Psoas muscle (tissue), 7 donors: ENCODE measurements at regions not wholly inside any gene's neighbourhood (a gene's known extent, or its start where the extent isn't known, plus 50 kb on each side); places are given as distances from the start of the nearest gene placed in this dataset.

Experiments used
- ATAC-seq, 4 donors: fragments of 200-7000 bp; cut with Tn5 transposase; one replicate each; pipeline ENCODE4 v1.9.1; 2020; ENCODE audit warnings: moderate library complexity in 3 of 4, mild to moderate bottlenecking in 2 of 4
- DNase-seq, 2 donors: peaks; one replicate each; pipeline ENCODE4 v3.0.0-alpha.2; 2020
- H3K27ac ChIP-seq: fragments of 200-600 bp; one replicate; pipeline ENCODE4 v1.8.0; 2022
- H3K27me3 ChIP-seq, 3 donors: fragments of 200-600 bp in 1 of 3; one replicate each; pipeline versions ENCODE4 v1.6.1 to v1.8.0; 2013 to 2022; ENCODE audit warnings: low read length in 2 of 3, mild to moderate bottlenecking in 2 of 3, moderate library complexity in 1 of 3; ENCODE audit not compliant: insufficient read depth in 3 of 3
- H3K36me3 ChIP-seq, 2 donors: fragments of 200-600 bp in 1 of 2; one replicate each; pipeline versions ENCODE4 v1.6.1 to v1.8.0; 2013 to 2022; ENCODE audit warnings: low read depth in 1 of 2, mild to moderate bottlenecking in 1 of 2, moderate library complexity in 1 of 2; ENCODE audit not compliant: insufficient read depth in 1 of 2
- H3K4me1 ChIP-seq: fragments of 200-600 bp; one replicate; pipeline ENCODE4 v1.8.0; 2022
- H3K4me3 ChIP-seq: fragments of 200-600 bp; one replicate; pipeline ENCODE4 v1.8.0; 2022; ENCODE audit warnings: mild to moderate bottlenecking
- H3K9me3 ChIP-seq: fragments of 200-600 bp; one replicate; pipeline ENCODE4 v1.8.0; 2022
- CTCF ChIP-seq: fragments of 200-600 bp; IDR thresholded peaks from one replicate; pipeline ENCODE4 v1.8.0; 2022; ENCODE audit warnings: antibody characterized with exemption
- WGBS, 3 donors: extraction: QIAGEN DNeasy Blood & Tissue Kit; methylation state at CpG; one replicate each; pipeline versions ENCODE4 v1.1.6 to v1.1.7; 2013; 5-methylcytosine and 5-hydroxymethylcytosine counted together
- intact Hi-C, 2 donors: fragments of 100-400 bp; cut with DNase I; formaldehyde crosslinking; loops; one replicate each; pipeline versions ENCODE4 v1.11.0 to v1.14.2; 2022
- donor health status: healthy with polysubstance abuse.
- donor health status: DM: no; HTN: no; CAD: no; lungs with moderate emphysema.
- donor health status: Bipolar disorder and iron deficiency.
- donor health status: healthy.
- donor health status: DM: yes; HTN: yes; CAD: no.
- donor health status: DM: no; HTN: no; CAD: no.
- donor health status: DM: yes; HTN: yes; CAD: no.

GRCh38 chr7:131021902-131022301, 287.9 kb upstream of the KLF14 start:
- H3K4me3 ChIP-seq = no peak overlapping the region
- ATAC-seq (peak; percentile 19 to 26 (median 20)), DNase-seq (no peak)
- intact Hi-C loops = no loop called here
- H3K27ac ChIP-seq = peak overlapping the region; percentile 31
- peaks cover 0 to 18% of the 10 kb centered on the region in 2 donors for H3K36me3 ChIP-seq
- peaks cover 76% of the 10 kb centered on the region for H3K4me1 ChIP-seq
- no peak for TF ChIP-seq CTCF
- H3K9me3 ChIP-seq = no peaks in the 10 kb centered on the region
- no peaks in the 10 kb centered on the region for H3K27me3 ChIP-seq
- WGBS, 3 donors = 39 to 65% (median 50%) methylated on average over 8 of the region's 8 CpGs

- peaks cover 84% of the 10 kb centered on the region for H3K4me1 ChIP-seq
- ATAC-seq = peak in 3 of 4 donors; percentile 23 to 54 (median 51)
- no peak for TF ChIP-seq CTCF
Measured at GRCh38 chr7:131026297-131027000, 292.4 kb upstream of the KLF14 start.

DNA sequence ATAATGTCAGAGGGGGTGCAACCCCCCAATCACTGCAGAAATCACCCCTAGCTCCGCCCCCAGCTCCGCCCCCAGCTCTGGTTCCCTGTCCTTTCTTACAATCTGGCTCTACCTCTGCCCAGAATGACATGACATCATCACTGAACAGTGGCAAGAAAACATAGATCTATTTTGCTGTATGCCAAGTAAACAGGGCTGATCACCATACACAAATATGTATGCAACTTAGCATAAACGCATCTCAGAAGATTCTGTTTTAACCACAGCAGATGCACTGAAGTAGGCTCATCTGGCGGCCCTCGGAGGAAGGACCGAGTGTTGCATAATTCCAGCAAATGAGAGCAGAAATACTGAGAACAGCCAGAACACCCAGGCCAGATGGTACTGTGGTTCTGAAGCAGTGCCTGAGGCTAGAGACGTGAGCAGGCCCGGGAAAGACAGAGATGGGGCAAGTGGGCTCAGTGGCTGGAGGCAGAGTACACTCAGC, 293.3 kb upstream of the KLF14 start:
- Histone ChIP-seq H3K4me3 (peak overlapping the region; percentile 27), H3K4me1 (peaks cover 75% of the 10 kb centered on the region), H3K36me3 (peaks cover 0 to 18% of the 10 kb centered on the region in 2 donors), H3K27ac (peak overlapping the region; percentile 39), H3K9me3 (no peaks in the 10 kb centered on the region), H3K27me3 (no peaks in the 10 kb centered on the region)
- ATAC-seq (peak; percentile 20 to 62 (median 54)), DNase-seq (peak; percentile 62 to 69)
- intact Hi-C loops = no loop called here
- WGBS, 3 donors = 46 to 71% (median 50%) methylated on average over 8 of the region's 8 CpGs
- no peak for TF ChIP-seq CTCF

More at GRCh38 chr7:131026297-131027000, 292.4 kb upstream of the KLF14 start:
- Histone ChIP-seq H3K4me3 (no peak overlapping the region), H3K36me3 (peaks cover 0 to 18% of the 10 kb centered on the region in 2 donors), H3K9me3 (no peaks in the 10 kb centered on the region), H3K27ac (peak overlapping the region; percentile 14), H3K27me3 (no peaks in the 10 kb centered on the region)
- DNase-seq = no peak
- intact Hi-C loops = no loop called here
- WGBS, 3 donors = 77 to 86% (median 81%) methylated on average over 7 of the region's 7 CpGs

DNA sequence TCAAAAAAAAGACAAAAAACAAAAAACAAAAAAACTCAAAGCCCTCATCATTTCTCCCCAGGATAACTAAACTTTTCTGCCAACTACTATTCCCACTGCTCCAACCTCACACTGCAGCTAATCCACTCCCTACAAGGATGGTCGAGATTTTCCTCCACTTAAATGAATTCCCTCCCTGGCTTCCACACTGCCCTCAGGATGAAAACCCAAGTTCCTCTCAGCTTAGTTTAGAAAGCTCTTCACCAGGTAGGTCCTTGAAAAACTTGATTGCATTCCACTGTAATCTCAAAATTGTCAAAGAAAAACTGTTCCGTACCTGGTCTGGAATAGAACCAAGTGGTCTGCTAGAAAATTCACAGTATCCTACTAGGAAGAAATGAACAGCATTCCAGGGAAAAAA, 294.3 kb upstream of the KLF14 start:
- 64 to 80% (median 68%) methylated on average over 2 of the region's 2 CpGs for WGBS, 3 donors
- Histone ChIP-seq H3K9me3 (no peaks in the 10 kb centered on the region), H3K36me3 (peaks cover 0 to 9% of the 10 kb centered on the region in 2 donors), H3K4me3 (no peak overlapping the region), H3K4me1 (peaks cover 73% of the 10 kb centered on the region), H3K27ac (peak overlapping the region; percentile 39), H3K27me3 (no peaks in the 10 kb centered on the region)
- no peak for DNase-seq
- no peak for ATAC-seq
- intact Hi-C loops = no loop called here
- TF ChIP-seq CTCF = no peak
